ENCODE measurements at regions not wholly inside any gene's neighbourhood (a gene's known extent, or its start where the extent isn't known, plus 50 kb on each side); places are given as distances from the start of the nearest gene placed in this dataset.

DNA sequence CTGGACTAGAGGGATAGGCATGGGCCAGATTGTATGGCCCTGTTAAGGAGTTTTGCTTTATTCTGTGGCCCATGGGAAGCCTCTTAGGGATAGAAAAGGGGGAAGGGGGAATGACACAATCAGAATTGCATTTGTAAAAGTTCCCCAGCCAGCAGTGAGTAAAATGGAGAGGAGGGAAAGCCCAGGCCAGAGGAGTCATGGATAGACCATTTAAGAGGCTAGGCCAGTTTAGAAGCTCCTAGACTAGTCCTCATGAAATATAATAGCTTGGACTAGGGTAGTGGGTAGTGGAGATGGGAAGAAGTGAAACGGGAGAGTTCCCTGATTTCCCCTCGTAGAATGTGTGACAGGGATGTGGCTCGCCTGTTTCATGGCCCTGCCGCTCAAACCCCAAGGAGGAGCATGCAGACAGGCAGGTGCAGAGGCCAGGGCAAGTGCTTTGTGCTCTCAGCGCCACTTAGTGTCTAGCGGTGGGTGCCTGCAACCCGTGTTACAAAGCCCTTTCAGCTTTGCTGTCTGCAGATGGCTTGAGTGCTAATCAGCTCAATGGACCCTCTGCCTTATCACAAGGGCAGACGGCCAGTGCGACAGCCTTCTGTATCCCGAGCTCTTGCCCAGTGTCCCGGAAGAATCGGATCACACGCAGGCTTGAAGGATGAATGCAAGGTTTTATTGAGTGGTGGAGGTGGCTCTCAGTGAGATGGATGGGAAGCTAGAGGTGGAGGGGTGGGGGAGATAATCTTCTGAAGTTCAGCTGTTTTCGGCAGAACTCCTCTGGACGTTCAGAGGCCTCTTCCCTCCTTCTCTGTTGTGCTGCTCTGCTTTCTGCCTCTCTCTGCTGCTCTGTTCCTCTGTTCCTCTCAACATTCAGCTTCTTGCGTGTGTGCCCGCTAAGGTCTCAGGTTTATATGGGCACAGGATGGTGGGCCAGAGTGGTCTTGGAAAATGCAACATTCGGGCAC is 141.1 kb downstream of the CEP57L1 start:
- Histone ChIP-seq H3K9me3 (ENCODE audit: low read depth) (no peaks in the 10 kb centered on the region), H3K4me3 (no peak overlapping the region), H3K27ac (no peak overlapping the region), H3K36me3 (no peaks in the 10 kb centered on the region), H3K4me1 (ENCODE audit: low read depth) (peaks cover 10% of the 10 kb centered on the region), H3K27me3 (no peaks in the 10 kb centered on the region)
- TF ChIP-seq, protein P1, sequence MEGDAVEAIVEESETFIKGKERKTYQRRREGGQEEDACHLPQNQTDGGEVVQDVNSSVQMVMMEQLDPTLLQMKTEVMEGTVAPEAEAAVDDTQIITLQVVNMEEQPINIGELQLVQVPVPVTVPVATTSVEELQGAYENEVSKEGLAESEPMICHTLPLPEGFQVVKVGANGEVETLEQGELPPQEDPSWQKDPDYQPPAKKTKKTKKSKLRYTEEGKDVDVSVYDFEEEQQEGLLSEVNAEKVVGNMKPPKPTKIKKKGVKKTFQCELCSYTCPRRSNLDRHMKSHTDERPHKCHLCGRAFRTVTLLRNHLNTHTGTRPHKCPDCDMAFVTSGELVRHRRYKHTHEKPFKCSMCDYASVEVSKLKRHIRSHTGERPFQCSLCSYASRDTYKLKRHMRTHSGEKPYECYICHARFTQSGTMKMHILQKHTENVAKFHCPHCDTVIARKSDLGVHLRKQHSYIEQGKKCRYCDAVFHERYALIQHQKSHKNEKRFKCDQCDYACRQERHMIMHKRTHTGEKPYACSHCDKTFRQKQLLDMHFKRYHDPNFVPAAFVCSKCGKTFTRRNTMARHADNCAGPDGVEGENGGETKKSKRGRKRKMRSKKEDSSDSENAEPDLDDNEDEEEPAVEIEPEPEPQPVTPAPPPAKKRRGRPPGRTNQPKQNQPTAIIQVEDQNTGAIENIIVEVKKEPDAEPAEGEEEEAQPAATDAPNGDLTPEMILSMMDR (IDR thresholded peaks at IDR 0.05; ENCODE audit: low read depth, low read length) = no peak
- peak in 1 of 2 donors; percentile 80 for DNase-seq (ENCODE audit: low read depth in 1 of 2, low spot score in 1 of 2)

- H3K27me3 ChIP-seq = no peaks in the 10 kb centered on the region
These were observed 140.3 kb downstream of the CEP57L1 start for GRCh38 chr6:109235481-109236038.

DNA sequence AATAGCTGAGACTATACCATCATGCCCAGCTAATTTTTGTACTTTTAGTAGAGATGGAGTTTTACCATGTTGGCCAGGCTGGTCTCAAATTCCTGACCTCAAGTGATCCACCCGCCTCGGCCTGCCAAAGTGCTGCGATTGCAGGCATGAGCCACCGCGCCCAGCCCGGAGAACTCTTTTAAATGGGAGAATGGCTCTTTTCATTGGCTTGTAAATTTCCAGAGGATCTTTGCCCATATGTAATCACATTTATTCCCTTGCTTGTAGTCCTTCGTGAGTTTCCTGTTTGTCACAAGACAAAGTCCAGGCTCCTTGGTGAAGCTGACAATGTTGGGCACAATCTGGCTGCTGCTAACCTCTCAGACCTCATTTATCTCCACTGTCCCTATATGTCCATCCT is 135.1 kb downstream of the CEP57L1 start:
- no peak overlapping the region for H3K27ac ChIP-seq
- TF ChIP-seq, protein P1 (IDR thresholded peaks at IDR 0.05; ENCODE audit: low read depth, low read length) = no peak
- no peaks in the 10 kb centered on the region for H3K4me1 ChIP-seq (ENCODE audit: low read depth)

More at GRCh38 chr6:109235481-109236038, 140.3 kb downstream of the CEP57L1 start:
- Histone ChIP-seq H3K4me3 (no peak overlapping the region), H3K36me3 (no peaks in the 10 kb centered on the region), H3K9me3 (ENCODE audit: low read depth) (no peaks in the 10 kb centered on the region), H3K27ac (no peak overlapping the region), H3K4me1 (ENCODE audit: low read depth) (peaks cover 10% of the 10 kb centered on the region)
- no peak for DNase-seq (ENCODE audit: low read depth in 1 of 2, low spot score in 1 of 2)
- TF ChIP-seq, protein P1 (IDR thresholded peaks at IDR 0.05; ENCODE audit: low read depth, low read length) = no peak

DNA sequence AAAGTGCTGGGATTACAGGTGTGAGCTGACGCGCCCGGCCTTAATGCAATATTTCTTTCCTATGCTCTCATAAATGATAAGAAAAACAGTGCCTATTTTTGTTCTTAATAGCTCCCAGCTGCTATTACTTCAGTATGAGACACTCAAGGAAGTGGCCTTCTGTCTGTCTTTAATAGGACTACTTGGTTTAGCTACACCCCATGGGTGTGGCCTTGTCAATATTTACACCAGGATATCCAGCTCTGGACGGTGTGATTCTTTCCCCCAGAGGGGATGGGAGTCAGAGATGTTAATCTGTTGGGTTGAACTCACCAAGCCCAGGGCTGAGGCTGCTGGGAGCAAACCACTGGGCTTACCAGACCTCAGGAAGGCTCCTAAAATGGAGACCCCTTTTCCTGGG is 134.2 kb downstream of the CEP57L1 start:
- Histone ChIP-seq H3K4me1 (ENCODE audit: low read depth) (peaks cover 2% of the 10 kb centered on the region), H3K9me3 (ENCODE audit: low read depth) (no peaks in the 10 kb centered on the region), H3K27me3 (no peaks in the 10 kb centered on the region), H3K27ac (no peak overlapping the region), H3K4me3 (no peak overlapping the region), H3K36me3 (no peaks in the 10 kb centered on the region)
- DNase-seq (ENCODE audit: low read depth in 1 of 2, low spot score in 1 of 2) = no peak
- TF ChIP-seq, protein P1 (IDR thresholded peaks at IDR 0.05; ENCODE audit: low read depth, low read length) = no peak

More for the DNA sequence above, 135.1 kb downstream of the CEP57L1 start:
- no peaks in the 10 kb centered on the region for H3K9me3 ChIP-seq (ENCODE audit: low read depth)
- no peak for DNase-seq (ENCODE audit: low read depth in 1 of 2, low spot score in 1 of 2)
- no peaks in the 10 kb centered on the region for H3K36me3 ChIP-seq
- H3K4me3 ChIP-seq = no peak overlapping the region
- no peaks in the 10 kb centered on the region for H3K27me3 ChIP-seq

- Histone ChIP-seq H3K36me3 (no peaks in the 10 kb centered on the region), H3K27me3 (no peaks in the 10 kb centered on the region), H3K4me1 (ENCODE audit: low read depth) (peaks cover 8% of the 10 kb centered on the region), H3K4me3 (no peak overlapping the region), H3K9me3 (ENCODE audit: low read depth) (no peaks in the 10 kb centered on the region), H3K27ac (no peak overlapping the region)
- TF ChIP-seq, protein P1 (IDR thresholded peaks at IDR 0.05; ENCODE audit: low read depth, low read length) = no peak
- DNase-seq (ENCODE audit: low read depth in 1 of 2, low spot score in 1 of 2) = no peak
These were observed 132.3 kb downstream of the CEP57L1 start for GRCh38 chr6:109227646-109228045.

All from cardiac muscle cell (in vitro differentiated cells and primary cell).